H1 (cell line): ENCODE measurements at regions not wholly inside any gene's neighbourhood (a gene's known extent, or its start where the extent isn't known, plus 50 kb on each side); places are given as distances from the start of the nearest gene placed in this dataset.

Experiments
- KDM5A ChIP-seq: fragments of 200-600 bp; IDR thresholded peaks from 2 replicates; pipeline ENCODE4 v1.7.1; 2012; ENCODE audit warnings: mild to moderate bottlenecking, low read length, inconsistent platforms, mixed read lengths
- POU5F1 ChIP-seq: IDR thresholded peaks from 2 replicates; pipeline ENCODE4 v1.6.1; 2011; ENCODE audit warnings: low read depth, mild to moderate bottlenecking, low read length, moderate library complexity
- SIN3A ChIP-seq, 2 experiments: IDR thresholded peaks in 1 of 2; conservative IDR thresholded peaks in 1 of 2; 2 replicates each; pipeline ENCODE4 v1.6.1; 2011 to 2012; ENCODE audit warnings: low read length in 2 of 2, improper control_type of control experiment in 1 of 2, low read depth in 1 of 2, mild to moderate bottlenecking in 1 of 2
- TF ChIP-seq, protein P1 (sequence below): IDR thresholded peaks from 2 replicates; pipeline ENCODE4 v1.6.1; 2011; ENCODE audit warnings: low read depth, mild to moderate bottlenecking, low read length; ENCODE audit not compliant: insufficient read depth

DNA sequence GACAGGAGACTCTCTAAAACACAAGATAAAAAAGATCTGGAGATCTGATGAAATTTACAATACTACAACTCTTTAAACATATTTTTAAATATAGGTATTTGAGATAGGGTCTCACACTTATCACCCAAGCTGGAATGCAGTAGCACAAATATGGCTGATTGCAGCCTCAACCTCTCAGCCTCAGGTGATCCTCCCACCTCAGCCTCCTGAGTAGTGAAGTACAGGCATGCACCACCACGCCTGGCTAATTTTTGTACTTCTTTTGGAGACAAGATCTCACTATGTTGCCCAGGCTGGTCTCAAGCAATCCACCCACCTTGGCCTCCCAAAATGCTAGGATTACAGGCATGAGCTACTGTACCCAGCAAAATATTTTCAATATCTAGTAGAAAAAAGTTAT lies 170.0 kb upstream of the NR5A2 start (continued):
- TF ChIP-seq SIN3A (conservative IDR thresholded peaks at IDR 0.05 in 1 of 2, IDR thresholded peaks at IDR 0.05 in 1 of 2; ENCODE audit: low read depth in 1 of 2, low read length in 2 of 2) (no peak), KDM5A (no peak), POU5F1 (no peak)
- TF ChIP-seq, protein P1, sequence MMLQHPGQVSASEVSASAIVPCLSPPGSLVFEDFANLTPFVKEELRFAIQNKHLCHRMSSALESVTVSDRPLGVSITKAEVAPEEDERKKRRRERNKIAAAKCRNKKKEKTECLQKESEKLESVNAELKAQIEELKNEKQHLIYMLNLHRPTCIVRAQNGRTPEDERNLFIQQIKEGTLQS, result no peak
